Hematopoietic multipotent progenitor cell treated with erythropoietin and hydrocortisone succinate and interleukin-3 and kit ligand, for 4 days (in vitro differentiated cells): ENCODE measurements at regions not wholly inside any gene's neighbourhood (a gene's known extent, or its start where the extent isn't known, plus 50 kb on each side); places are given as distances from the start of the nearest gene placed in this dataset.
"Not testable (repeated sequence)": the region's sequence is repeated elsewhere in the genome, so short reads cannot be mapped to it uniquely, and the experiment has no call there.

Experiments used
- DNase-seq: peaks from one replicate; pipeline ENCODE4 v3.0.0-alpha.2; 2015

GRCh38 chr9:22650946-22651345 lies 204.3 kb downstream of the DMRTA1 start:
- DNase-seq: no peak

- DNase-seq: no peak
These were observed 208.2 kb downstream of the DMRTA1 start for GRCh38 chr9:22654833-22655232.

- DNase-seq: no peak
These were observed 211.1 kb downstream of the DMRTA1 start for GRCh38 chr9:22657713-22658112.

GRCh38 chr9:22658484-22658883 lies 211.9 kb downstream of the DMRTA1 start:
- DNase-seq: not testable (repeated sequence)

- DNase-seq: no peak
These were observed 235.9 kb downstream of the DMRTA1 start for GRCh38 chr9:22682536-22682935.

- no peak for DNase-seq
These were observed 236.5 kb downstream of the DMRTA1 start for GRCh38 chr9:22682961-22683699.

- DNase-seq: peak; percentile 5
These were observed 237.1 kb downstream of the DMRTA1 start for GRCh38 chr9:22683700-22684075.

GRCh38 chr9:22693156-22693555 lies 246.5 kb downstream of the DMRTA1 start:
- no peak for DNase-seq

GRCh38 chr9:22700171-22700570 lies 253.5 kb downstream of the DMRTA1 start:
- DNase-seq: no peak

GRCh38 chr9:22718653-22719052 lies 272.0 kb downstream of the DMRTA1 start:
- no peak for DNase-seq

- DNase-seq: no peak
These were observed 275.9 kb downstream of the DMRTA1 start for GRCh38 chr9:22722492-22722891.

- no peak for DNase-seq
These were observed 285.2 kb downstream of the DMRTA1 start for GRCh38 chr9:22731786-22732185.

- no peak for DNase-seq
These were observed 293.1 kb downstream of the DMRTA1 start for GRCh38 chr9:22739712-22740111.

GRCh38 chr9:22740781-22741180 lies 294.2 kb downstream of the DMRTA1 start:
- DNase-seq: no peak

GRCh38 chr9:22742401-22742800 lies 295.8 kb downstream of the DMRTA1 start:
- no peak for DNase-seq

GRCh38 chr9:22773501-22774220 lies 327.0 kb downstream of the DMRTA1 start:
- DNase-seq: no peak

GRCh38 chr9:22790329-22790728 lies 343.7 kb downstream of the DMRTA1 start:
- no peak for DNase-seq

- no peak for DNase-seq
These were observed 362.3 kb downstream of the DMRTA1 start for GRCh38 chr9:22808876-22809275.

- no peak for DNase-seq
These were observed 362.7 kb downstream of the DMRTA1 start for GRCh38 chr9:22809371-22809770.

- peak; percentile 8 for DNase-seq
These were observed 366.9 kb downstream of the DMRTA1 start for GRCh38 chr9:22813529-22813928.

- DNase-seq: no peak
These were observed 368.6 kb downstream of the DMRTA1 start for GRCh38 chr9:22815246-22815645.

- no peak for DNase-seq
These were observed 370.6 kb downstream of the DMRTA1 start for GRCh38 chr9:22817181-22817580.

- no peak for DNase-seq
These were observed 382.6 kb downstream of the DMRTA1 start for GRCh38 chr9:22829236-22829635.

GRCh38 chr9:22838266-22838665 lies 391.6 kb downstream of the DMRTA1 start:
- no peak for DNase-seq

GRCh38 chr9:22840641-22841040 lies 394.0 kb downstream of the DMRTA1 start:
- no peak for DNase-seq
